ENCODE measurements at regions not wholly inside any gene's neighbourhood (a gene's known extent, or its start where the extent isn't known, plus 50 kb on each side); places are given as distances from the start of the nearest gene placed in this dataset.

DNA sequence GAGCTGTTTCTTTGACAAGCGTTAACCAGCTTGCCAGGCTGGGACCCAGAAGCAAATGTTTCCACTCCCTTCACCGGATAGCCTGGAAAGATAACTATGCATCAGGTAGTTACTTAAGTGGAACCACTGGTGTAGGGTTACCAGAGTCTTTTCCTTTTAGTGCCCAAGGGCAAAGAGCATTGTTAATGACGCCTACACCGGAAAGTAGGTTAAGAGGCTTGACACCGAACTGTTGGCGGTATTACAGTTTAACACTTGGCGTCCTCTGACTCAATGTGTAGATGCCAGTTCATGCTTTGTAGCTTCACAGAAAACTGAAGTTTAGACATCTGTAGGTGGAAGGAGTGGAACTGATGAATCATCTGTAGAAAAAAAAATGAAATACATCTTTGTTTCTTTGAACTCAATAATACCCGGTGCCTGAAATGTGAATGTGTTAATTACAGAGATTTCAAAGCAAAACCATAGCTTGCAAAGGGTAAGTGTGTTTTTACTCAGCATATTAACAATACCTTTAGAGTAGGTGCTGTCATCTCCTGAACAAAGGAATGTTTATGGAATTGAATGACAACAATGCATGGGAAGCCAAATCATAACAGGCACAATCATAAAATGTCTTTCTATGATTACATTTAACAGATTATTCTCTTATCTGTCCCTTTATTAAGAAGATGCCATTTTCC, 426.7 kb upstream of the SALL1 start:
- intact Hi-C loops (cut with micrococcal nuclease) = no loop called here
- no peak overlapping the region for H3K27ac Mint-ChIP-seq (ENCODE audit: low read depth, unreplicated experiment)
- H3K4me1 Mint-ChIP-seq (ENCODE audit: insufficient read depth, unreplicated experiment) = peaks cover 7% of the 10 kb centered on the region
- peak; percentile 98 for DNase-seq (ENCODE audit: unreplicated experiment)
- ChIA-PET POLR2A (interaction anchor here (0.5 to 2.4 kb wide), 5 partner anchors 16 to 53 kb away, joined by 3 to 7 read pairs (median 3); no protein-coding TSS in a partner anchor), CTCF (interaction anchor here (0.6 to 1.6 kb wide), 3 partner anchors 21 to 159 kb away, joined by 3 to 8 read pairs (median 4); no protein-coding TSS in a partner anchor)
- BruUV-seq (replicated peaks) = no TSS peak
- H3K9me3 Mint-ChIP-seq (ENCODE audit: unreplicated experiment) = no peaks in the 10 kb centered on the region
- TF ChIP-seq, protein P1, sequence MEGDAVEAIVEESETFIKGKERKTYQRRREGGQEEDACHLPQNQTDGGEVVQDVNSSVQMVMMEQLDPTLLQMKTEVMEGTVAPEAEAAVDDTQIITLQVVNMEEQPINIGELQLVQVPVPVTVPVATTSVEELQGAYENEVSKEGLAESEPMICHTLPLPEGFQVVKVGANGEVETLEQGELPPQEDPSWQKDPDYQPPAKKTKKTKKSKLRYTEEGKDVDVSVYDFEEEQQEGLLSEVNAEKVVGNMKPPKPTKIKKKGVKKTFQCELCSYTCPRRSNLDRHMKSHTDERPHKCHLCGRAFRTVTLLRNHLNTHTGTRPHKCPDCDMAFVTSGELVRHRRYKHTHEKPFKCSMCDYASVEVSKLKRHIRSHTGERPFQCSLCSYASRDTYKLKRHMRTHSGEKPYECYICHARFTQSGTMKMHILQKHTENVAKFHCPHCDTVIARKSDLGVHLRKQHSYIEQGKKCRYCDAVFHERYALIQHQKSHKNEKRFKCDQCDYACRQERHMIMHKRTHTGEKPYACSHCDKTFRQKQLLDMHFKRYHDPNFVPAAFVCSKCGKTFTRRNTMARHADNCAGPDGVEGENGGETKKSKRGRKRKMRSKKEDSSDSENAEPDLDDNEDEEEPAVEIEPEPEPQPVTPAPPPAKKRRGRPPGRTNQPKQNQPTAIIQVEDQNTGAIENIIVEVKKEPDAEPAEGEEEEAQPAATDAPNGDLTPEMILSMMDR (IDR thresholded peaks at IDR 0.05; ENCODE audit: unreplicated experiment) = no peak
- no peak overlapping the region for H3K4me3 Mint-ChIP-seq (ENCODE audit: unreplicated experiment)
- H3K27me3 Mint-ChIP-seq (ENCODE audit: insufficient read depth, unreplicated experiment) = no peaks in the 10 kb centered on the region
- no peaks in the 10 kb centered on the region for H3K36me3 Mint-ChIP-seq (ENCODE audit: insufficient read depth, unreplicated experiment)

DNA sequence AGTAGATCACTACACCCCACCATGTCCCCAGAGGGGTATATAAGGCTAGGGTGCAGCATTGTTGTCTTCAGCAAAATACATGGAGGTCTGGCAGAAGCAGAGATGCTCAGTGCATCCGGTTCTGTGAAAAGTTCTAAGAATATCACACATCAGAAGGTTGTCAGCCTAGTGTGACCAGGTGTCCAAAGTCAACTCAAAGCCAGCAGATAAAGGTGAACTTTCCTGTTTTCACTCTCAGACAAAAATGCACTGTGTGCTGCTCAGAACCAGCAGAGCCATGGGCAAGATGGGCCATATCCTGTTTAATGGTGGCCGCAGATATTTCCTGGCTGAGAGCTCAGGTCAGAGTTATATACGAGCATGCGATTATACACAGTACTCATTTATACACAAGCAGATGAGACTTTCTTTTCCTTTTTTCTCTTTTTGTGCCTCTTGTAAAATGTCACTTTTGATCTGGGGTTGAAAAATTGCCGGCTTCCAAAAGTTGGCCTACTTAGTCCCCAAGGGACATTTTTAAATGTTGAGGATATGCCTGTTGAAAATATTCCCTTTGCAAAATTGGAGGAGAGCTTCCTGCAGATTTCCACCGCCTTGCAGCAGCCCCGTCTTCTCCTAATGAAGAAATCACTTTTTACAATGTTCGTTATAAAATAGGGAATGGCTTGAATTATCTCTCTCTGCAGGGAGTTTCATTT, 425.6 kb upstream of the SALL1 start:
- ChIA-PET POLR2A (interaction anchor here (1.2 to 2.4 kb wide), 2 partner anchors 20 to 23 kb away, joined by 6 to 7 read pairs; no protein-coding TSS in a partner anchor), CTCF (interaction anchor here (1.6 kb wide), 1 partner anchor 20 kb away, joined by 8 read pairs; no protein-coding TSS in a partner anchor)
- TF ChIP-seq, protein P1 (IDR thresholded peaks at IDR 0.05; ENCODE audit: unreplicated experiment) = no peak
- BruUV-seq (replicated peaks) = no TSS peak
- Mint-ChIP-seq H3K4me1 (ENCODE audit: insufficient read depth, unreplicated experiment) (peaks cover 7% of the 10 kb centered on the region), H3K9me3 (ENCODE audit: unreplicated experiment) (no peaks in the 10 kb centered on the region), H3K27me3 (ENCODE audit: insufficient read depth, unreplicated experiment) (no peaks in the 10 kb centered on the region), H3K27ac (ENCODE audit: low read depth, unreplicated experiment) (no peak overlapping the region), H3K36me3 (ENCODE audit: insufficient read depth, unreplicated experiment) (no peaks in the 10 kb centered on the region), H3K4me3 (ENCODE audit: unreplicated experiment) (no peak overlapping the region)
- no peak for DNase-seq (ENCODE audit: unreplicated experiment)
- intact Hi-C loops (cut with micrococcal nuclease) = no loop called here

DNA sequence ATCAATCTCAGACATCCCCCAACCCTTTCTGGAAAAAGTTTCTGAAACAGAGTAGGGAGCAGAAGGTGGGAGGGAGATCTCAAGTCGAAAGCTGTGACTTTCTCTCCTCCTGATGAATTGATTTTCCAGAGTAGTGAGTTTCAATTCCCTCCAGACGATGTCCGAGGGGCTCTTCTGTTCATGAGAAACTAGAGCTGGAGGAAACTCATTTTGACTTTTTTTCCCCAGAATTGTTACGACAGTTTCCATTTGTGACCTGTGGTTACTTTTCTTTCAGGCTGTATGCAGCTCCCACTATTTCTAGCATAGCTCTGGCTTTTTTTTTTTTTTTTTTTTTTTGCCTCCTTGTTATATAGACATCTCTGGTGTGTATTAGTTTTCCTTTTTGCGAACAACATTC, 422.1 kb upstream of the SALL1 start:
- TF ChIP-seq, protein P1 (IDR thresholded peaks at IDR 0.05; ENCODE audit: unreplicated experiment) = no peak
- no peaks in the 10 kb centered on the region for H3K36me3 Mint-ChIP-seq (ENCODE audit: insufficient read depth, unreplicated experiment)
- BruUV-seq (replicated peaks) = no TSS peak
- H3K4me3 Mint-ChIP-seq (ENCODE audit: unreplicated experiment) = no peak overlapping the region
- no peak for DNase-seq (ENCODE audit: unreplicated experiment)
- CTCF ChIA-PET = interaction anchor here (0.7 kb wide), 1 partner anchor 20 kb away, joined by 5 read pairs; no protein-coding TSS in a partner anchor
- POLR2A ChIA-PET = no interaction called here
- peaks cover 20% of the 10 kb centered on the region for H3K4me1 Mint-ChIP-seq (ENCODE audit: insufficient read depth, unreplicated experiment)
- H3K27ac Mint-ChIP-seq (ENCODE audit: low read depth, unreplicated experiment) = no peak overlapping the region
- intact Hi-C loops (cut with micrococcal nuclease) = no loop called here
- H3K27me3 Mint-ChIP-seq (ENCODE audit: insufficient read depth, unreplicated experiment) = no peaks in the 10 kb centered on the region
- no peaks in the 10 kb centered on the region for H3K9me3 Mint-ChIP-seq (ENCODE audit: unreplicated experiment)

DNA sequence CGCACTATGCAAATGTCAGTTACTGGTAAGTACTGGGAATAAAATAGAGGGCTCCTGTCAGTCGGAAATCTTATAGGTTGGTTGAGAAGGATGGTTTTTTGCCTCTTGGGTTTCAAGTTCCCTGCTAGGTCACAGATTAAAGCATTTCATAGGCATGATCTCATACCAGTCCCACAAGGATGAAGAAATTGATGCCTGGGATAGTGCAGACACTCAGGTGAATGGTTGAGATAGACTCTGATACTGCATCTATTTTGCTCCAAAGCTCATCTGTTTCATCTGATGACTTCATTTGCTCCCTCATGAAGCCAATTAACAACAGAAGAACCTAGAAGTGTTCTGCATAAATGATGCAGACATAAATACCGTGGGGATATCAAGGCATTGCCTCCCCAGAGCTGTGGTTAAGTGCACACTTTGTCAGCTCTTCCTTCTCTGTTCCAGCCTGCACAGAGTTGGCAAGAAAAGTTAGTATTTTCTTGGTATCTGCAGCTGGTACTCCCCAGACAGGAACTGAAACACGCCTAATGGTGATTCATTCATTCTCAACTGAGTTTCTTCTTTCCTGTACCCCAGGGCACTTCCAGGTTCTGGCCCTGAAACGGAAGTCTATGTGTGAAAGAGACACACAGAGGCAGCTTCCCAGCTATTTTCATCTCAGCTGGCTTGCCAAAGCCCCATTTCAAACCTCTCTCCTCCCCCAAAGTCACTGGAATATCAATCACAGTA, 418.3 kb upstream of the SALL1 start:
- CTCF ChIA-PET = interaction anchor here (0.6 to 1.5 kb wide), 3 partner anchors 11 to 1440 kb away, joined by 3 to 4 read pairs (median 3); no protein-coding TSS in a partner anchor
- Mint-ChIP-seq H3K36me3 (ENCODE audit: insufficient read depth, unreplicated experiment) (no peaks in the 10 kb centered on the region), H3K9me3 (ENCODE audit: unreplicated experiment) (no peaks in the 10 kb centered on the region), H3K4me1 (ENCODE audit: insufficient read depth, unreplicated experiment) (peaks cover 13% of the 10 kb centered on the region), H3K27ac (ENCODE audit: low read depth, unreplicated experiment) (peak overlapping the region; percentile 73), H3K4me3 (ENCODE audit: unreplicated experiment) (no peak overlapping the region), H3K27me3 (ENCODE audit: insufficient read depth, unreplicated experiment) (no peaks in the 10 kb centered on the region)
- intact Hi-C loops (cut with micrococcal nuclease) = no loop called here
- TF ChIP-seq, protein P1 (IDR thresholded peaks at IDR 0.05; ENCODE audit: unreplicated experiment) = no peak
- peak; percentile 90 for DNase-seq (ENCODE audit: unreplicated experiment)
- no TSS peak for BruUV-seq (replicated peaks)
- POLR2A ChIA-PET = interaction anchor here (0.5 to 1.5 kb wide), 6 partner anchors 12 to 183 kb away, joined by 3 to 8 read pairs (median 3); no protein-coding TSS in a partner anchor
